Ovary (tissue), 3 donors: ENCODE measurements at regions not wholly inside any gene's neighbourhood (a gene's known extent, or its start where the extent isn't known, plus 50 kb on each side); places are given as distances from the start of the nearest gene placed in this dataset.

Experiments
- EP300 ChIP-seq: sonication (generic); formaldehyde crosslinking; IDR thresholded peaks from one replicate; pipeline ENCODE4 v1.6.1; 2017; ENCODE audit warnings: antibody characterized with exemption
- TF ChIP-seq, protein P1 (sequence below), 3 donors: fragments of 450-650 bp in 2 of 3; fragments of 200-600 bp in 1 of 3; IDR thresholded peaks; one replicate each; pipeline versions ENCODE4 v1.5.1 to v1.8.0; 2016 to 2022; ENCODE audit warnings: antibody characterized with exemption in 3 of 3, mild to moderate bottlenecking in 1 of 3
- donor health status: DM: no; HTN: no; CAD: no.

DNA sequence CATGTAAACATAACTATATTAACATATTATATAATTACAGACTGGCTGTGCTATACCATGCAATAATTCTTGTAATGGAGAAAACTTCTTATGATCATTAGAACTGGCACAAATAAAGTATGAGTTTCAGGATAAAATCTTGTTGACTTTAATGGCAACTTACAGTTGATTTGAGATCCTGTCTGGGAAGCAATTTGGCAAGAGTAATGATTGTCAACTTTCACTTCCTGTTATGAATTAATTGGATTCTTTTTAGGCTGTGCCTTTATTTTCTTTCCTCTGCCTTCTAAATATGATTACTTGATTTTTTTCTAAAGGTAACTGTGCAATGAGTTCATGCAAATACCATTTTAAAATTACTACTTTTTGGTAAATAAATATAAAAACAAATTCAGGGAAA is 158.1 kb upstream of the B3GAT2 start:
- TF ChIP-seq, protein P1, sequence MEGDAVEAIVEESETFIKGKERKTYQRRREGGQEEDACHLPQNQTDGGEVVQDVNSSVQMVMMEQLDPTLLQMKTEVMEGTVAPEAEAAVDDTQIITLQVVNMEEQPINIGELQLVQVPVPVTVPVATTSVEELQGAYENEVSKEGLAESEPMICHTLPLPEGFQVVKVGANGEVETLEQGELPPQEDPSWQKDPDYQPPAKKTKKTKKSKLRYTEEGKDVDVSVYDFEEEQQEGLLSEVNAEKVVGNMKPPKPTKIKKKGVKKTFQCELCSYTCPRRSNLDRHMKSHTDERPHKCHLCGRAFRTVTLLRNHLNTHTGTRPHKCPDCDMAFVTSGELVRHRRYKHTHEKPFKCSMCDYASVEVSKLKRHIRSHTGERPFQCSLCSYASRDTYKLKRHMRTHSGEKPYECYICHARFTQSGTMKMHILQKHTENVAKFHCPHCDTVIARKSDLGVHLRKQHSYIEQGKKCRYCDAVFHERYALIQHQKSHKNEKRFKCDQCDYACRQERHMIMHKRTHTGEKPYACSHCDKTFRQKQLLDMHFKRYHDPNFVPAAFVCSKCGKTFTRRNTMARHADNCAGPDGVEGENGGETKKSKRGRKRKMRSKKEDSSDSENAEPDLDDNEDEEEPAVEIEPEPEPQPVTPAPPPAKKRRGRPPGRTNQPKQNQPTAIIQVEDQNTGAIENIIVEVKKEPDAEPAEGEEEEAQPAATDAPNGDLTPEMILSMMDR (IDR thresholded peaks at IDR 0.05), result no peak
- no peak for TF ChIP-seq EP300
